Breast epithelium (tissue), 3 donors: ENCODE measurements at regions not wholly inside any gene's neighbourhood (a gene's known extent, or its start where the extent isn't known, plus 50 kb on each side); places are given as distances from the start of the nearest gene placed in this dataset.

Experiments
- POLR2A ChIP-seq: fragments of 450-650 bp; IDR thresholded peaks from one replicate; pipeline ENCODE4 v1.6.1; 2016; ENCODE audit warnings: antibody characterized with exemption, mild to moderate bottlenecking, moderate library complexity
- POLR2AphosphoS5 ChIP-seq, 3 donors: sonication (generic); formaldehyde crosslinking; IDR thresholded peaks; one replicate each; pipeline ENCODE4 v1.6.1; 2017; ENCODE audit warnings: antibody characterized with exemption in 3 of 3
- TF ChIP-seq, protein P1 (sequence below), 3 donors: fragments of 450-650 bp; IDR thresholded peaks; one replicate each; pipeline ENCODE4 v1.5.1; 2016 to 2017; ENCODE audit warnings: antibody characterized with exemption in 3 of 3, mild to moderate bottlenecking in 3 of 3, moderate library complexity in 3 of 3

DNA sequence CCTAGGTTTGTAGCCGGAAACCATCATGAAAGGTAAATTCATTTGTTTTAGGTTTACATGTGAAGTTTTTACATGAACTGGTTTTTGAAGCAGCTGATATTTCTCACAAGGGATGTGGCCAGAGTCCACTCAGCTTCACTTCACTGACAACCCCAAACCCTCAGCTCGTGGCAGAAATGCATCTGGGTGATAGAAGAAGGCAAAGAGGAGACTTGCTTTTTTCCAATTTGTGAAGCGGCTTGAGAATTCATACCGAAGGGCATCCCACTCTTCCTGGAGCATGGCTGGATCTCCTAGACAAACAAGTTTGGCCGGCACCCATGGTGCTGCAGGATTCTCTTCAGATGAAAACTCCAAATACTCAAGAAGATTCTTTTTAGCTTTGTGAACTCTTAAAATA lies 392.8 kb upstream of the CNR1 start:
- TF ChIP-seq, protein P1, sequence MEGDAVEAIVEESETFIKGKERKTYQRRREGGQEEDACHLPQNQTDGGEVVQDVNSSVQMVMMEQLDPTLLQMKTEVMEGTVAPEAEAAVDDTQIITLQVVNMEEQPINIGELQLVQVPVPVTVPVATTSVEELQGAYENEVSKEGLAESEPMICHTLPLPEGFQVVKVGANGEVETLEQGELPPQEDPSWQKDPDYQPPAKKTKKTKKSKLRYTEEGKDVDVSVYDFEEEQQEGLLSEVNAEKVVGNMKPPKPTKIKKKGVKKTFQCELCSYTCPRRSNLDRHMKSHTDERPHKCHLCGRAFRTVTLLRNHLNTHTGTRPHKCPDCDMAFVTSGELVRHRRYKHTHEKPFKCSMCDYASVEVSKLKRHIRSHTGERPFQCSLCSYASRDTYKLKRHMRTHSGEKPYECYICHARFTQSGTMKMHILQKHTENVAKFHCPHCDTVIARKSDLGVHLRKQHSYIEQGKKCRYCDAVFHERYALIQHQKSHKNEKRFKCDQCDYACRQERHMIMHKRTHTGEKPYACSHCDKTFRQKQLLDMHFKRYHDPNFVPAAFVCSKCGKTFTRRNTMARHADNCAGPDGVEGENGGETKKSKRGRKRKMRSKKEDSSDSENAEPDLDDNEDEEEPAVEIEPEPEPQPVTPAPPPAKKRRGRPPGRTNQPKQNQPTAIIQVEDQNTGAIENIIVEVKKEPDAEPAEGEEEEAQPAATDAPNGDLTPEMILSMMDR (IDR thresholded peaks at IDR 0.05) = no peak
- TF ChIP-seq POLR2A = no peak
- no peak for TF ChIP-seq POLR2AphosphoS5 (IDR thresholded peaks at IDR 0.05)
